ENCODE measurements at regions not wholly inside any gene's neighbourhood (a gene's known extent, or its start where the extent isn't known, plus 50 kb on each side); places are given as distances from the start of the nearest gene placed in this dataset.
"Not testable (repeated sequence)": the region's sequence is repeated elsewhere in the genome, so short reads cannot be mapped to it uniquely, and the experiment has no call there.

GRCh38 chr6:43897571-43898302 lies 127.7 kb downstream of the VEGFA start:
- no peak for DNase-seq

DNA sequence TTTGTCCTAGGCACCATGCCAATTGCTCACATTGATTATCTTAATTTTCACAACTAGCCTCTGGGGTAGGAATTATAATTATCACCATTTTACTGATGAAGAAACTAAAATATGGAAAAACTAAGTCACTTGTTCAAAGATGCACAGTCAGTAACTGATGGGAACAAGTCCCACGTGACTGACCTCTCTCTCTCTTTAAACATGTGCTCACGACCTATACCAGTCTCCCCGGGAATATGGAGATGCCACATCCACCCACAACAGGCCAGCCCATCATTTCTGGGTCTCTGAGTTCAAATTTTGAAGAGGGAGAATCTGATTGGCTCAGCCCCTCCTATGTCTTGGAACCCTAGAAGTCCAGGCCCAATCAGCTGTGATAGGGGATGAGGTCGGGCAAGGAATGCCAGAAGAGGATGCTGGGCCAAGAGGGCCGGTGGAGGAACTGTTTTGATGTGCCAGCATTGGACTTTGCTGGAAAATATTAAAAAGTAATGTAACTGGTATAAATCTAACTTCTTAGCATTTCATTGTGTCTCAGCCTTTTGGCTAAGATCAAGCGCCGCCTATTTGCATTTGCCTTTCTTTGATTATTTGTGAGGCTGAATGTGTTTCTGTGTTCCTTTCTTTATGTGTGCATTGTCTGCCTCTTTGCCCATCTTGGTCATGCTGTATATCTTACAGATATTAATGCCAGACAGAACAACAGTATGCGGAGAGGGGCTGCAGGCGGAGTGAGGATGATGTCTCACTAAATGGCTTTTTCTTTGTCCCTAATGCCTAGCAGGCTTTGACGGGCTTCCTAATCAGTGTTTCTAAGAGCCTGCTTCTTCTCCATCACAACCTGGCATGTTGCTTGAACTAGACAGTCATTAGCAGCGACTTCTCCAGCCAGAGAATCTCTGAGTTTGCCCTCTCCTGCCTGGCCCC lies 126.6 kb downstream of the VEGFA start:
- DNase-seq: no peak

DNA sequence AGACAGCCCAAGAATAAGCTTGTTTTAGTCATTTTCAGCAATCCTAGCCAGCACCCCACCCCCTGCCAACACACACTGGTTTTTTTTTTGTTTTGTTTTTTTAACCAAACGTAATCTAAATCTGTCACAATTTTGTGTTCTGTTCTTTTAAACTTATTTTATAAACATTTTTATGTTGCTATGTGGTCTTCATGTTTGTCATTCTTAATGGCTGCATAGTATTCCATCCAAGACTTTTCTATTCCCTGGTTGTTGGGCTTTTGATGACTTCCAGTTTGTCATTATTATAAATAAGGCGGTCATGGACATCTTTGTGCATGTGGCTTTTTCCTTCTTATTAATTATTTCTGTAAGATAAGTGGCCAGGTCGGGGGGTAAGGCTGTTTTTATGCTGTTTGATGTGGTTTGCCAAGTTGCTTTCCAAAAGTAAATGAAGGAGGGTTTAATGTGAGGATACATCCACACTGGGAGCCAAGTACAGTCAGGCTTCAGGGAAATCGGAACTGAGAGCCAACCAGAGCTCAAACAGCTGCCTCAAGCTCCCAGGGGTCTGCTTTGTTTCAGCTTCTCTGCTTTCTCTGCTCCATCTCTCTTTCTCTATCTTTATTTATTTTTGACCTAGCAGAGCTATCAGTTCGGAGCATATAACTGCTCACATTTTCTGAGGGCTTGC lies 125.8 kb downstream of the VEGFA start:
- DNase-seq: no peak

DNA sequence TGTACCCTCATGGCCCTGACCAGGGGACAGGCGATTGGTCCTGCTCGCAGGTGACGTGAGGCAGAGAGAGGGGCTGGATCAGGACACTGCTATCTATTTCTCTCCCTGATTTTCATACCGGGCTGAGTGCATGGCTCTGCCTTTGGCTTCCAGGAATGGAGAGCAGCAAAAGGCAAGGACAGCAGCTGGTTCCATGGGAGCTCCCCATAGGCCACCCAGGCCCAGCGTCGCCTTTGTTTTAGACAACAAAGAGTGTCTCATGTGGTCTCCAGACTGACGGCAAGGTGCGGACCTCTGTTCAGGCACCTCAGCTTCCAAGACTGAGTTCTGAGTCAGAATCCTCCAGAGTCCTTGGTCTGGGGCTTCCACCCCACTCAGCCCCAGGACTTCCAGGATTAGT lies 123.1 kb downstream of the VEGFA start:
- no peak for DNase-seq

GRCh38 chr6:43891072-43891870 lies 121.3 kb downstream of the VEGFA start:
- DNase-seq: no peak

DNA sequence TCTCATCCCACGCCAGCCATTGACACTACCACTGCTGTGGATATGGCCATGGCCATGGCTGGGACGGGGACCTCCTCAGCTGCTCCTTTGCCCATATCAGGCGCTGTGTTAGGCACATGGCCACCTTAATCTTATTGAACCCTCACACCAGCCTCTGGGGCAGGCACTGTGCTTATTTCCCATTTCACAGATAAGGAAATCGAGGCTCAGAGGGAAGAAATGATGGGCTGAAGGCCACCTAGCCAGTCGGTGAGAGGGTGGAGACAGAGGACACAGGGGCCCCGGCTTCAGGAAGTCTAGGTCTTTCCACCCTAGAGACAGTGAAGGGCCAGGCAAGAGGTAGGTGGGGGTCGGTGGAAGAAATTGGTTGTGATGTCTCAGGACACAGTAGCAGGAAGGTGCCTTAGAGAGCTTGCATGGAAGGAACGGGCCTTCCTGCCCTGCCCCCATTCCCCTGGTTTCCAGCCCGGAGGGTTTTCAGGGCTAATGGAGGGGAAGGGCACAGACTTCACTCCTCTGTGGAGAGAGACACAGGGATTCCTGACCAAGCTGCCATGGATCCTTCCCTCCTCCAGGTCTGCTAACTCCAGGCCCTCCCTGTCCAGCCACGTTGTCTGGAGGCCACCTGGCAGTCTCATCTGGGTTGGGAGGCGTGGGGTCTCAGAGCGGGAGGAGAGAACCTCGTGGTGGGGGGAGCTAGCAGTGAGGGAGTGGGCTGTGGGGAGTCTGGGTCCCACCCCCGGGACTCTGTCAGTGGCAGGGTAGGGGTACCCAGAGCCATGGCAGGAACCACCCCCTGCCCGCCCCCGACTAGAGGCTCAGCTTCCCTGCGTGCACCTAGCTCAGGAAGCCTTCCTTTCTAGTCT lies 120.4 kb downstream of the VEGFA start:
- DNase-seq: no peak

GRCh38 chr6:43887906-43888683 lies 118.1 kb downstream of the VEGFA start:
- no peak for DNase-seq

DNA sequence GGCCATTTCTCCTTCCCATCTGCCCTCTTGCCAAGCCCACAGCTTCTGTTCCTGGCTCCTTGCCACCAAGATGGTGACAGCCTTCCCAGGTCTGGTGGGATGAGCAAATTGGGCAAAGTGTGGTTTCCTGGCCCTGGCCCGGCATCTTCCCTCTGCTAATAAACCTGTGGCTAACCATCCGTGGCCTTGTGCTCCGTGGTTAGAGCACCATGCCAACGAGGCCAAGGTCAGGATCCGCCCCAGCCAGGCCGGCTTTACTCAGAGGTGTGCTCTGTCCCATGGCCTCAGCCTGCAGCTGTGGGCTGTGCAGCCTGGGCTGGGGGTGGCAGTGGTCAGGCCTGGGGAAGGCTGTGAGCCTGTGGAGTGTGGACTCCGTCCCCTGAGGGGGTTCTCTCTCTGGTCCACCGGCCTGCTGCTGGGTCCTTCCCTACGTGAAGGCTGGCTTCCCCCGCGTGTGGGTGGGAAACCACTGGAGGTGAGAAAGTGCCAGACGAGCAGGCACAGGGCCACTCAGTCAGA lies 117.4 kb downstream of the VEGFA start:
- no peak for DNase-seq

GRCh38 chr6:43886717-43887339 lies 116.8 kb downstream of the VEGFA start:
- no peak for DNase-seq

GRCh38 chr6:43886067-43886461 lies 116.1 kb downstream of the VEGFA start:
- no peak for DNase-seq

DNA sequence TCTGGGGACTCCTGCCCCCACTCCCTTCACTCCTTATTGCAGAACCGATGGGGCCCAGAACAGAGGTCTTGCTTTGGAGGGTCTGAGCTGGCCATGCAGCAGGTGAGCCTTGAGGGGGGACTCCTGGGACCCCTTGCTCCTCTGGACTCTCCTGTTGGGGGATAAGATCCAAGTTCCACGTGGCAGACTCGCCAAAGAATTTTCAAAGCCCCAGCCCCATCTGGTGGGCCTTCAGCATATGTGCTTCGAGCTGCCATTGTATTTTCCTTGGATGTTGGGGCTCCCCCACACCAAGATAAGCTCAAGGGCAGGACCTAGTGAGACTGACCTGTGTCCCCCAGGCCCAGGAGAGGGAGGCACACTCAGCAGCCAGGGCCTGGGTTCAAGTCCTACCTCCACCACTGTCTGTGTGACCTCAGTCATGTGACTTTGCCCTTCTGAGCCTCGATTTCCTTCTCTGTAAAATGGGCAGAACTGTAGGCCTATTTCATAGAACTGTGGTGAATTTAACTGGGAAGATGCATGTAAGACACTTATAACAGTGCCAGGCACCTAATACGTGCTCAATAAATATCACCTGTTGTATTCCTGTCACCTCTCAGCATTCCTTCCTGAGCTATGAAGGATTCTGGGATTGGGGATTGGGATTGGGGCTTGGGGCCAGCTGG lies 115.5 kb downstream of the VEGFA start:
- no peak for DNase-seq

- DNase-seq: no peak
Measured at GRCh38 chr6:43884652-43885022, 114.6 kb downstream of the VEGFA start.

- DNase-seq: no peak
Measured at GRCh38 chr6:43883847-43884651, 114.0 kb downstream of the VEGFA start.

GRCh38 chr6:43882690-43883448 lies 112.9 kb downstream of the VEGFA start:
- not testable (repeated sequence) for DNase-seq

DNA sequence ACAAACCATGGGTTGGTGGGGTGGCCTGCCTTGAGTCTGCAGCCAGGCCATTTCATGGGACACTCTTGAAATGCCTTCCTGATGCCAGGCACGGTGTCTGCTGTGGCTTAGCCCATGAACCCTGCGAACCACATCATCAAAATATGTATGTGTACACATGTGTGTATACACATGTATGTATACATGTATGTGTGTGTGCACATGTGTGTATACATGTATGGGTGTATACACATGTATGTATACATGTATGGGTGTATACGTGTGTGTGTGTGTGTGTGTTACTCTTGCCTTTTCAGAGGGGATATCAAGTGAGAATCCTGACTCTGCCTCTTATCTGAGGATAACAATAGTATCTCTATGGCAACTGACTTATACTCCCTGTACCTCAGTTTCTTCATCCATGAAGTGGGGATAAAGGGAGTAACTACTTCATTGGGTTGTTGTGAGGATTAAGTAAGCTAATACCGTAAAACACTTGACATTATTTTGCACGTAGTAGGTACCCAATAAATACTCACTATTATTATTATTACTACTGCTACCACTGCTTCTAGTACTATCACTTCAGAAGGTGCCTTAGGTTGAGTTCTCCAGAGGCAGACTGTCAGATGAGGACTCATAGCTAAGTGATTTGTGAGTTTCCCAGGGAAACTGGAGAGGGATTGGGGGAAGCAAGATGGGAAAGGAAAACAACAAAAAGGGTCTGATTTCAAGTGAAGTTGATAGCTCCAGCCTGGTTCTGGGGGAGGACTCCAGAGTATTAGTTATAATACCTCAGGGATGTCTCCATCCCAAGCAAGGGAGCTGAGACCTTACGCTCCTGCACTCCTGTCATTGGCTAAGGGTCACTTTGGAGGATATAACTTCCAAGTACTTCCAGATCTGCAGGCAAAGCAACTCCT lies 110.5 kb downstream of the VEGFA start:
- no peak for DNase-seq

- DNase-seq: no peak
Measured at GRCh38 chr6:43879722-43880121, 109.7 kb downstream of the VEGFA start.

Data from NCI-H2029 treated with DMSO at 0.1 percent for 48 hours (cell line).